ENCODE measurements at regions not wholly inside any gene's neighbourhood (a gene's known extent, or its start where the extent isn't known, plus 50 kb on each side); places are given as distances from the start of the nearest gene placed in this dataset.

GRCh38 chr6:134510142-134510541 is 192.2 kb upstream of the SGK1 start:
- DNase-seq (ENCODE audit: low read depth in 2 of 3, low spot score in 2 of 3): no peak

GRCh38 chr6:134508862-134509498 is 191.1 kb upstream of the SGK1 start:
- no peak for DNase-seq (ENCODE audit: low read depth in 2 of 3, low spot score in 2 of 3)

DNA sequence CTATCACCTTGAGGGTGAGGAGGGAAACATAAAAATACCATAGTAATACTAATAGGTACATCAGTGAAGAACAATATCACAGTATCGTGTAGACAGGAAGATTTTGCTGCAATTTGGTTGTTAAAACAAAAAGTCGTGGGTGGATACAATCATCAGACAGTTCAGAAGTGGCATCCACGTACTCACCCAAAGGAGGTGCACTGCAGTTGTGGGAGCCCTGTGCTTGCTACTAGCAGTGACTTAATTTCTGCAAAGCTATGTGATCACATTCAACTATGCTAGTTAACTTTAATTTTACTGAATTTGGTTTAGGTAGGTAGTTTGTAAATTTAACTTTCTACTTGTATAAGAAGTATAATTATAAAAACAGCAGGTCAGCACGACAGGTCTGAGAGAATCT is 188.2 kb upstream of the SGK1 start:
- DNase-seq (ENCODE audit: low read depth in 2 of 3, low spot score in 2 of 3): no peak

- no peak for DNase-seq (ENCODE audit: low read depth in 2 of 3, low spot score in 2 of 3)
These were observed 185.8 kb upstream of the SGK1 start for GRCh38 chr6:134503585-134504281.

DNA sequence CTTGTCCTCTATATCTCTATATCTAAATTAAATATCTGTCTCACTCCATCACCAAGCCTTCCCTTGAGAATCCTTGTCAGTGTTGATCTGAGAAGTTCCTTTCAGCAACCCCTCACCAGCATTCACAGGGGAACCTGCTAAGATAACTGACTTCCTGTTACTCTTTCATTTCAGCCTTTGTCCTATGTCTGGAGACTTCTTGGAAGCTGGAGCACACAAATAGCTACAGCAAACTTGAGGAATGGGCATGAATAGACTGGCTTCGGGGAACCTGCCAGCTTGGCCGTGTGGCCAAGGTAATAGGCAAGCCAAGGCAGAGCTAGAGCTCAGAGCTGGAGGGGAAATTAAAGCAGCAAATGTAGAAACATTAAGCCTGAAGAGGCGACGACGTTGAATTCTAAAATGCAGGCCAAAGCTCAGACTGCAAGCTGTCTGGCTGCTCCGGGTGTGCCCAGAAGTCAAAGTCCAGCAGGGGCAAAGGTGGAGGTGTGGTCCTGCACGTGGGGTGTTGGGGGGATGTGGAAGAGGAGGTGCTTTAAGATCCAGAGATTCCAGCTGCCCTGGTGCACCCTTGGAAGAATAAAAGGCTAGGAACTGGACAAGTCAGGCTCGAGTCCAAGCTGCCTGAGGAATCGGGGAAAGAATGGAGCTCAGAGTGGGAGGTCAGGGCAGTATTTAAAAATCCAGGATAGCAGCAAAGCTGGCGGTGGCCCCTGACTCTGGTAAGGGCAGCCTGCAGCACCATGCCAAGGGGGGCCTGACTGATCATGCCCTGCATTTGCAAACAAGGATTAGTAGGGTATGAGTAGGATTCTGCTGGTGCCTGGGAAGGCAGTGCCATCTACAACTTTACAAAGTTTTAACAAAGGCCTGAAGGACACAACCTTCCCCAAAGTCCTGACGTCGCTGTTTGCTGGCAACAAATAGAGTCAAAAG is 185.0 kb upstream of the SGK1 start:
- DNase-seq (ENCODE audit: low read depth in 2 of 3, low spot score in 2 of 3): no peak

GRCh38 chr6:134495890-134496248 is 178.0 kb upstream of the SGK1 start:
- no peak for DNase-seq (ENCODE audit: low read depth in 2 of 3, low spot score in 2 of 3)

DNA sequence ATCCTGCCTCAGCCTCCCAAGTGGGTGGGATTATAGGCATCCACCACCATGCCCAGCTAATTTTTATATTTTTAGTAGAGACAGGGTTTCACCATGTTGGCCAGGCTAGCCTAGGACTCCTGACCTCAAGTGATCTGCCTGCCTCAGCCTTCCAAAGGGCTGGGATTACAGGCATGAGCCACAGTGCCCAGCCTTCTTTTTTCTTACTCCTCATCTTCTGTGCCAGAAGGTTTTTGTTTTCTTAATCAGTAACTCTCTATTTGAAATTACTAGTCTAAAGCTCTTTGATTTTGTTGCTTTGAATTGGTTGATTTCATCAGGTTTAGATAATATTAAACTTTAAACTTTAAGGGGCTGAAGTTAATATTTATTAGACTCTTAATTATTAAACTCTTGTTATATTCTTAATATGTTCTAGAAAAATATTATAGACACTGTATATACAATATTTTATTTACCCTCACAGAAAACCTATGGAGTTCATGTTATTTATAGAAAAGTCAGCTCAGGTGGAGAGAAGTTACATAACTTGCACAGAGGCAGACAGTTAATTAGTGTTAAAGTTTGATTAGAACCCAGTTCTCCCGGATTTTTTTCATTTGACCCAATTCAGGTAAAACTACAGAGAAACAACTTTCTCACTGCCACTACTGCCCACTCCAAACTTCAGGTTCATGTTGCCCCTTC is 177.4 kb upstream of the SGK1 start:
- no peak for DNase-seq (ENCODE audit: low read depth in 2 of 3, low spot score in 2 of 3)

- no peak for DNase-seq (ENCODE audit: low read depth in 2 of 3, low spot score in 2 of 3)
These were observed 175.9 kb upstream of the SGK1 start for GRCh38 chr6:134493789-134494188.

- DNase-seq (ENCODE audit: low read depth in 2 of 3, low spot score in 2 of 3): no peak
These were observed 173.6 kb upstream of the SGK1 start for GRCh38 chr6:134491477-134491876.

DNA sequence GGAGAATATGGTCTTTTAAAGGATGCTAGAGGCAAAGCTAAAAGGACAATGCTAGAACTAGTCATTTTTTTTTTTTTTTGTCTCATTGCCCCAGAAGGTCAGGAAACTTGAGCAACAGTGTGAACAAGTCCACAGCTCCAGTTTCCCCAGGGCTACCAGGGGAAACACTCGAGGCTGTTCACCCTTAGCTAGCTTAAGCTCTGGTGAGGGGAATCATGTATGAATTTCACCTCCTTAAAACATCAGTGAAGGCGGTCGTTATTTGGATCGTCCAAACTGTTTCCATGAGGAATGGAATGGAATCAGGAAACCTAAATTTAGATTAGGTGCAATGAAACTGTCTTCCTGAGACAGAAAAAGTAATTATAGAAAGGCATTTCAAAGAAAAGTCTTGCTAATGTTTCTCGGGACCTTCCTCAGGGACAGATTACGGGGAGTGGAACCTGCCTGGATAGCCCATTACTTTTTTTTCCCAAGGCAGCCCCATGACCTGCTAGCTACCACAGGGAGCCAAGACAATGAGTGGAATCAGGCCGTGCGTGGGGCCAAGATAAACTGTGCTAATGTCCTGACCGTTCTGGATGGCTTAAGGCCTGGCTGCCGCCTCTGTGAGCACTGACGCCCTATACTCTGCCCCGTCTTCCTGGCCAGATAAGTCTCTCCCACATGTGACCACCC is 164.8 kb upstream of the SGK1 start:
- DNase-seq (ENCODE audit: low read depth in 2 of 3, low spot score in 2 of 3): no peak

GRCh38 chr6:134481966-134482365 is 164.1 kb upstream of the SGK1 start:
- no peak for DNase-seq (ENCODE audit: low read depth in 2 of 3, low spot score in 2 of 3)

DNA sequence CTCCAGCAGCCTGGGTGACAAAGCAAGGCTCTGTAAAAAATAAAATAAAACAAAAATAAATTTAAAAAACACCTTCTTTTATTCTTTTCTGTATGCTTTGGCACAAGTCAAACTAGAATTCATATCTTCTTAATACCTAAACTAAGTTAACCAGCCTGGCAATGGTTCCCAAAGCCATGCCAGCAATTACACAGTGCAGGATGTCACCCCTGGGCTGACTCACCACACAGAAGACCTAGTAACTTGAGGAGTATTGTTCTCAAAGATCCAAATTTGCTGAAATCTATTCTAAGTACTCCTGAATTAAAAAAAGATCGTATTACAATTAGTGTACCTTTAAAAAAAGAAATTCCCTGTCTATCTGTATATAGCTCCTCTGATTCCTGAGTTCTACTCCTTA is 162.7 kb upstream of the SGK1 start:
- no peak for DNase-seq (ENCODE audit: low read depth in 2 of 3, low spot score in 2 of 3)

DNA sequence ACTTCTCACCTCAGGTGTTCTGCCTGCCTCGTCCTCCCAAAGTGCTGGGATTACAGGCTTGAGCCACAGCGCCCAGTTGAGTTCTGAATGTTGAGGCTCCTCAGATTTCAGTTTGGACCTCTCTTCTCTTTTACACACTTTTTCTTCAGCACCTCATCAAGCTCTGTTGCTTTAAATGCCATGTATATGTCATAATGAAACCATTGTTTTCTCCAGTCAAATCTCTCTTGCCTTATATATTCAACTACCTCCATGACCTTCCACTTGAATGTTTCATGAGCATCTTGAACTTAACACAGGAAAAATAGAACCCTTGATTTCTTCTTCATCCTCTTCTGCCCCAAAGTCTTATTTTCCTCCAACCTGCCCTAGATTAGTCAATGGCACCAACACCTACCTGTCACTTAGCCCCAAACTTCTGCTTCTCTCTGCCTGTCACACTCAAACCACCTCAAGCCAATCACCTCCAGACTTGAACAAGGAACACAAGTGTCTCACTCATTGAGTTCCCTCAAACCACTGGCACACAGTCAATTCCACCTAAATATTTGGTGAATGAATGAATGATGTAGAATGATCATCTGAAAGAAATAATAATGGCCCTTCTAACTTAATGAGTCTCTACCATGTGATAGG is 161.0 kb upstream of the SGK1 start:
- no peak for DNase-seq (ENCODE audit: low read depth in 2 of 3, low spot score in 2 of 3)

DNA sequence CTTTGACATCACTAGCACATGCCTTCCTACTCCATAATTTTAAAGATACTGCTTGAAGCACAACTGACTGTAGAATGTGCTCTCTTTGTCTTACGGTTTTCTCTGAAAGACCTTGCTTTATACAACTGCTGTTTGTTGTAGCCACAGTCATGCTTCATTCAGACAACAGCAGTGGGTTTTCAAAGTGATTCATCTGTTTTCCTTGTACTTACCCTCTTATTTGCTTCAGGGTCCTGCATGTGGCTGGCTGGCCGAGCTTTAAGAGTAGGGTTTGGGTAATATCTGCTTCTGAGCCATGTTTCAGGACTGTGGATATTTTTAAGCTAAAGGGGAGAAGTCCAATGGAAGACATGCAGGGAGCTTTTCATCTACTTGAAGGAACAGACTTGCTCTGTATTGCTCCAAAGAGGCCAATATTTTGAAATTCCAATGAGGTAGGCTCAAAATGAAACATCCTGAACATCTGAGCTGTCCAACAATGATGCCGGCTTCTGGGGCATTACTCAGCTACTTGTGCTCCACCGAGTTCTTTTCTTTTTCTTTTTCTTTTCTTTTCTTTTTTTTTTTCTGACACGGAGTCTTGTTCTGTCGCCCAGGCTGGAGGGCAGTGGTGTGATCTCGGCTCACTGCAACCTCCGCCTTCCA is 160.2 kb upstream of the SGK1 start:
- no peak for DNase-seq (ENCODE audit: low read depth in 2 of 3, low spot score in 2 of 3)

- DNase-seq (ENCODE audit: low read depth in 2 of 3, low spot score in 2 of 3): no peak
These were observed 157.0 kb upstream of the SGK1 start for GRCh38 chr6:134474955-134475354.

GRCh38 chr6:134472661-134473060 is 154.7 kb upstream of the SGK1 start:
- no peak for DNase-seq (ENCODE audit: low read depth in 2 of 3, low spot score in 2 of 3)

DNA sequence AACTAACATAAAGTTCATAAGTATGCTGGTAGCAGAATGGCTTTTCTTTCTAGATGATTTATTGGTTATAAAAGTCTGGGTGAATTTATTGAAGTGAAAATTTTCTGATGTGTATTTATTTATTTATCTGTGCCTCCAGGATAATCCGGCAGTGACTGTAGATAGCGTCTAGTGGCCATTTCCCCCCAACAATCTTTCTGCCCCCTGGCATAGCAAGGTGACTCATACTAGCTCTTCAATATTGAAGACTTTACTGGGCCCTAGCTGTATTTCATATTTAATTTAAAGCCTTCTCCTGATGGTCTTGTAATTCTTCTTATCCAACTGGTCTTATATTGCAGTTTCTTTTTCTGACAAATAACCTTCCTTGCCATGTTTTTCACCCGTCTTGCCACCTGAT is 154.1 kb upstream of the SGK1 start:
- no peak for DNase-seq (ENCODE audit: low read depth in 2 of 3, low spot score in 2 of 3)

- no peak for DNase-seq (ENCODE audit: low read depth in 2 of 3, low spot score in 2 of 3)
These were observed 152.6 kb upstream of the SGK1 start for GRCh38 chr6:134470457-134470975.

DNA sequence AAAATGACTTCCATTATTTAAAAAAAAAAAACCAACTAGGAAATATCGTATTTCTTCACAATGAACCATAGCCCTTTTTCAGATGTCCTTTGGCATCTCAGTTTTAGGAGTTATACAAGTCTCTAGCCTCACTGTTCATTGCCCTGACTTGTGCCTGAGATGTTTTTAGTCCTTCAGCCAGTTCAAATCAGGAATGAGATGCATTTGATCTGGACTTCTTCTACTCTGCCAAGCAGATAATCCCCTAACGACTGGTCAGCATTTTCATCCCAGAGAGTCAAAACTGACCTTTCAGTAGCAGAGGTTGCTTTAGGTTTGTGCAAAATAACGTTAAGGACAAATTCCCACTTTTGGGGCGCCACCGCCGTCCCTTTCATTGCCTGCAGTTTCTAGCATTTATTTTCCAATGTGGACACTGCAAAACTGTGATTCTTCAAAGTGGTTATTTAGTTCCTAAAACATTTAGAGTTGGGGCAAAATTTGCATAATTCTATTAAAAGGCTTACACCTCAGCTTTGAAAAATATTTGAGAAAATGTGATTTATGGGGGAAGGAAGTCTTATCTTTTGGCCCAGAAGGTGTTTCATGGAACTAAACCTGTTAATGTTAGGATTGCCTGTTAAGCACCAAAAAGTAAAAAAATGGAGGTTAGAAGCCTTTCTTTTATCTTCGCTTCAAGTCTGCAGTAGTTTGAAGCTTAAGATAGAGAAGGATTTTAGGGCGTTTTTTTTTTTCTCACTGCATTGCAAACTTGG is 152.0 kb upstream of the SGK1 start:
- no peak for DNase-seq (ENCODE audit: low read depth in 2 of 3, low spot score in 2 of 3)

Data from activated CD8-positive, alpha-beta memory T cell treated with anti-CD3 and anti-CD28 coated beads for 48 hours (primary cell).